Nephron progenitor cell (in vitro differentiated cells): ENCODE measurements at regions not wholly inside any gene's neighbourhood (a gene's known extent, or its start where the extent isn't known, plus 50 kb on each side); places are given as distances from the start of the nearest gene placed in this dataset.

Experiments used
- DNase-seq: peaks from one replicate; pipeline ENCODE4 v3.0.0; 2021
- H3K27ac Mint-ChIP-seq: 2 replicates; pipeline ENCODE4 v1.8.0; 2021; ENCODE audit warnings: mild to moderate bottlenecking, moderate library complexity, mixed read lengths
- H3K27me3 Mint-ChIP-seq: 2 replicates; pipeline ENCODE4 v1.8.0; 2021; ENCODE audit warnings: mild to moderate bottlenecking, low read depth, mixed read lengths; ENCODE audit not compliant: poor library complexity
- H3K36me3 Mint-ChIP-seq: 2 replicates; pipeline ENCODE4 v1.8.0; 2021; ENCODE audit warnings: low read depth, mixed read lengths
- H3K4me1 Mint-ChIP-seq: 2 replicates; pipeline ENCODE4 v1.8.0; 2021; ENCODE audit warnings: mixed read lengths
- H3K4me3 Mint-ChIP-seq: 2 replicates; pipeline ENCODE4 v1.8.0; 2021; ENCODE audit warnings: mild to moderate bottlenecking, moderate library complexity, mixed read lengths
- H3K9me3 Mint-ChIP-seq: 2 replicates; pipeline ENCODE4 v1.8.0; 2021; ENCODE audit warnings: mild to moderate bottlenecking, moderate library complexity, mixed read lengths
- TF ChIP-seq, protein P1 (sequence below): fragments of 200-600 bp; sonication (generic); IDR thresholded peaks from 2 replicates; pipeline ENCODE4 v1.5.0; 2021; ENCODE audit warnings: antibody characterized with exemption

DNA sequence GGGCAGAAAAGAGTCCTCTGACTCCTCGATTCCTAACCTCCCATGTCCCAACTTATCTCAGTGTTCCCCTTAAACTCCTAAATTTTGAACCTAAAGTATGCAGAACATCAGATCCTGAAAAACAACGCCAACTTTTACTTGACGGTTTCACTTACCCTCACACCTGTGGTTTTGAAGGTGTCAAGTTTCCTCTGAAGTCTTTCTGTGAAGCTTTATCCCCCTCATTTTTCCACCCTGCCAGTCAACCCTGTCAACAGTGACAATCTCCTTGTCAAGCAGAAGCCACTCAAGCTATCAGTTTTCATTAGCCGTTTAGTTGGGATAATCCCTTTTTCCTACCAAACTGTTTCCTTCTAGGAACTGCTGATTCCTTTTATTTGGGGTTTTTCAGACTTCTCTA, 245.4 kb upstream of the PREP start:
- TF ChIP-seq, protein P1, sequence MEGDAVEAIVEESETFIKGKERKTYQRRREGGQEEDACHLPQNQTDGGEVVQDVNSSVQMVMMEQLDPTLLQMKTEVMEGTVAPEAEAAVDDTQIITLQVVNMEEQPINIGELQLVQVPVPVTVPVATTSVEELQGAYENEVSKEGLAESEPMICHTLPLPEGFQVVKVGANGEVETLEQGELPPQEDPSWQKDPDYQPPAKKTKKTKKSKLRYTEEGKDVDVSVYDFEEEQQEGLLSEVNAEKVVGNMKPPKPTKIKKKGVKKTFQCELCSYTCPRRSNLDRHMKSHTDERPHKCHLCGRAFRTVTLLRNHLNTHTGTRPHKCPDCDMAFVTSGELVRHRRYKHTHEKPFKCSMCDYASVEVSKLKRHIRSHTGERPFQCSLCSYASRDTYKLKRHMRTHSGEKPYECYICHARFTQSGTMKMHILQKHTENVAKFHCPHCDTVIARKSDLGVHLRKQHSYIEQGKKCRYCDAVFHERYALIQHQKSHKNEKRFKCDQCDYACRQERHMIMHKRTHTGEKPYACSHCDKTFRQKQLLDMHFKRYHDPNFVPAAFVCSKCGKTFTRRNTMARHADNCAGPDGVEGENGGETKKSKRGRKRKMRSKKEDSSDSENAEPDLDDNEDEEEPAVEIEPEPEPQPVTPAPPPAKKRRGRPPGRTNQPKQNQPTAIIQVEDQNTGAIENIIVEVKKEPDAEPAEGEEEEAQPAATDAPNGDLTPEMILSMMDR, result no peak
- Mint-ChIP-seq H3K9me3 (peaks cover 14% of the 10 kb centered on the region), H3K27ac (peak overlapping the region; percentile 54), H3K36me3 (no peaks in the 10 kb centered on the region), H3K27me3 (peaks cover 3% of the 10 kb centered on the region), H3K4me1 (peaks cover 49% of the 10 kb centered on the region), H3K4me3 (peak overlapping the region; percentile 2)
- DNase-seq, result no peak

DNA sequence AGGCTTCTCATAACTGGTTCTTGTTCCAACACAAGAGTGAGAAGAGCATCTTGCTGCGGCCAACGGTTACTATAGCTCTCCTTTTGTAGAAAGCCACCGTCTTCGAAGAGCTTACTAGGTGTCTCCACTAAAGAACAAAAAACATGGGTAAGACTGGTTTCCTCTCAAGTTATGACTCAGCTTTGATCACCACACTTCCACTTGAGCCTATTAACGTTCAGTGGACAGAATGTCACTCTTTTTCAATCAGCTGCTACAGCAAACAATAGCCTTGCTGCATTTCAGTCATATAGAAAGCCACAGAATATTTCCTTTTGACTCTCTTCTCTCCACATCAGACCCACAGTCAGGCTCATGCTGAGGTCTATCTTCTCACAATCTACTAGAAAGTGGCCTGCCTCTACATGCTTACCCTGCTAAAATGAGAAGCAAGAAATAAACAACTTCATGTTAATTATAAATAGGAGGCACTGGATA, 243.5 kb upstream of the PREP start:
- H3K27me3 Mint-ChIP-seq, result peaks cover 3% of the 10 kb centered on the region
- no peaks in the 10 kb centered on the region for H3K36me3 Mint-ChIP-seq
- H3K4me3 Mint-ChIP-seq, result no peak overlapping the region
- peaks cover 49% of the 10 kb centered on the region for H3K4me1 Mint-ChIP-seq
- H3K9me3 Mint-ChIP-seq, result peaks cover 14% of the 10 kb centered on the region
- no peak for DNase-seq
- H3K27ac Mint-ChIP-seq, result no peak overlapping the region
- TF ChIP-seq, protein P1, result no peak

DNA sequence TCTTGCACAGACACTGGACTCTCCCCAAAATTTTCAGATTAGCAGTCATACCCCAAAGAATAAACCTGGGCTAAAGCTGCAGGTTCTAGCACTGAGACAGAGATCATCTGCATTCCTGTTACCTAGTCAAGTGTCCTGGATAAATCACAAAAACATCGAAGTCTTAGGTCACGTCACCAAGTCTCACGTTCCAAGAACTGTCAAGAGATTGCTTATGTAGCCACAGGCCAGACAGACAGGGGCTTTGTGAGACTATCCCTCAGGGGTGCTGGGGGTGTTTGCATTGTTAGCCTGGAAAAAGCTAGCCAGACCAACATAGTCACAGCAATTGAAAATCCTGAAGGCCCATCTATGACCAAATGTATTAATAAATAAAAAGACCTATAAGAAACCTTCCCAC, 243.1 kb upstream of the PREP start:
- H3K4me3 Mint-ChIP-seq, result no peak overlapping the region
- TF ChIP-seq, protein P1, result no peak
- peaks cover 49% of the 10 kb centered on the region for H3K4me1 Mint-ChIP-seq
- peaks cover 3% of the 10 kb centered on the region for H3K27me3 Mint-ChIP-seq
- DNase-seq, result no peak
- H3K36me3 Mint-ChIP-seq, result no peaks in the 10 kb centered on the region
- no peak overlapping the region for H3K27ac Mint-ChIP-seq
- H3K9me3 Mint-ChIP-seq, result peaks cover 14% of the 10 kb centered on the region

DNA sequence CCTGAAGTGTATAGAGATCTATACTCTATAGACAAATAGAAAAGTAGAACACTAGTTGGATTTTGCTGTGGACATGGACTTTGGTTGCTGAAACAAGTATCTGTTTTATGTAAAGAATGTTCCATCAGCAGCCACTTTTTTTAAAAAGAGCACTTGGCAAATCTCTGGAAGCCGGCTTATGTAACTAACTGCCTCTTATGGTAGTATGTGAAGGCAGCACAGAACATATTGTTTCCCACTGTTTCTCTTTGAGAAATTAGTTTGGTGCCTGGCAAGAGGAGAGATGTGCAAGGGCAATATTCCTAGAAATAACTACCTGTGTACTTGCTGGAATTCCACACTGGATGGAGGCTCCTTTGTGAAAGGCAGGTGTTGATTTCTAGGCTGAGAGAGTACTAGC, 242.3 kb upstream of the PREP start:
- Mint-ChIP-seq H3K4me3 (no peak overlapping the region), H3K27ac (no peak overlapping the region)
- DNase-seq, result no peak

DNA sequence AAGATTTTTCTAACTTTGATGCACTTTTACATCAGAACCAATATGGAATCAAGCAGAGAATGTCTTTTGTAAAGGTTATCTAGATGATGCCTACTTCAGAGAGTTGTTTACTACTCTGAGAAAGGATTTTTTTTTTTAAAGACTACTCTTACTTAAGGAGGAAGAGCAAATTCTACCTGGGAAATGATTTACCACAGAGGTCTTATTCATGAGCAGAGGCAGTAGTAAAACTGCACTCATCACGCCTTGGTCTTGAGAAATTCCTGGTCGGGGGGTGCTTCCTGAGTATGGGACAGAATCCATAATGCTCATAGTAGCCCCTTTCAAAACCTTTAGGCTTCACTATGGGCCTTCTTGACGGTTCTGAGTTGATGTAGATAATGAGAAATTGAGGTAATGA, 241.8 kb upstream of the PREP start:
- Mint-ChIP-seq H3K9me3 (peaks cover 14% of the 10 kb centered on the region), H3K27me3 (no peaks in the 10 kb centered on the region), H3K36me3 (no peaks in the 10 kb centered on the region), H3K27ac (no peak overlapping the region), H3K4me1 (peaks cover 43% of the 10 kb centered on the region), H3K4me3 (no peak overlapping the region)
- DNase-seq, result no peak
- TF ChIP-seq, protein P1, result no peak

More for the DNA sequence above, 242.3 kb upstream of the PREP start:
- peaks cover 14% of the 10 kb centered on the region for H3K9me3 Mint-ChIP-seq
- H3K4me1 Mint-ChIP-seq, result peaks cover 44% of the 10 kb centered on the region
- peaks cover 3% of the 10 kb centered on the region for H3K27me3 Mint-ChIP-seq
- TF ChIP-seq, protein P1, result no peak
- no peaks in the 10 kb centered on the region for H3K36me3 Mint-ChIP-seq

DNA sequence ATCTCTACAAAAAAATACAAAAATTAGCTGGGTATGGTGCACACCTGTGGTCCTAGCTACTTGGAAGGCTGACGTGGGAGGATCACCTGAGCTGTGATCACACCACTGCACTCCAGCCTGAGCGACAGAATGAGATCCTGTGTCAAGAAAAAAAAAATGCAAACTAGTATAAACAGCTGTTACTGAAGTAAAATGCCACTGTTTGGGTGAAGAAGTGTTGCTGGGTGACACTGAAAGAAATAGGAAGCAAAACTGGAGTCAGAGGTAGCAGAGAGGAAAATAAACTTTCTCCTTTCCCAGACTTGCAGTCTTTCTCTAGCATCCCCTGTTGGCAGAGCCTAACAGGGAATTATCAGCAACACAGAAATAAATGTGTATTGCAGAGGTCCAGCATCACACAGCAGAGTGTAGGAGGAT, 241.2 kb upstream of the PREP start:
- TF ChIP-seq, protein P1, result no peak
- Mint-ChIP-seq H3K4me1 (peaks cover 38% of the 10 kb centered on the region), H3K4me3 (no peak overlapping the region), H3K36me3 (no peaks in the 10 kb centered on the region), H3K27ac (no peak overlapping the region), H3K27me3 (no peaks in the 10 kb centered on the region), H3K9me3 (peaks cover 14% of the 10 kb centered on the region)
- no peak for DNase-seq
